ENCODE measurements at regions not wholly inside any gene's neighbourhood (a gene's known extent, or its start where the extent isn't known, plus 50 kb on each side); places are given as distances from the start of the nearest gene placed in this dataset.

DNA sequence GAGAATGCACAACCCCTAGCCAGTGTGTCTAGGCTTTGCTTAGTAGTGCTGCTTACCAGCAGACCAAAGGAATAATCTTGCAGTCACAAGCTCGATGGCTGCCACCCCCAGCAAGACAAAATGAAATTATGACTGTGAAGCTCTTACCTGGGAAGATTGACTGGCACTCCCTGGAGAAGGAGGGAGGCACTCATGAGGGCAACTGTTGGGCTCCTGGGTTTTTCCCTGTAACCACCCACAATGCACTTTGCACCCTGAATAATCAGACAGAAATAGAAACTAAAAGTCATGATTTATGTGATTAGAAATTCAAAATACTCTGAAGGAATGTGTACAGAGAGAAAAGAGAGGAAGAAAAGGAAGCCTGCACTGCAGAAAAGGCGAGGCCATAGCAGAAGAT lies 144.3 kb upstream of the DGKB start:
- H3K27me3 ChIP-seq, result no peaks in the 10 kb centered on the region
- intact Hi-C loops (cut with DNase I; ENCODE audit: low total_unique reads), result no loop called here
- no peaks in the 10 kb centered on the region for H3K4me1 ChIP-seq
- H3K9me3 ChIP-seq, result no peaks in the 10 kb centered on the region
- TF ChIP-seq POLR2A (IDR thresholded peaks at IDR 0.05), result no peak
- TF ChIP-seq, protein P1, sequence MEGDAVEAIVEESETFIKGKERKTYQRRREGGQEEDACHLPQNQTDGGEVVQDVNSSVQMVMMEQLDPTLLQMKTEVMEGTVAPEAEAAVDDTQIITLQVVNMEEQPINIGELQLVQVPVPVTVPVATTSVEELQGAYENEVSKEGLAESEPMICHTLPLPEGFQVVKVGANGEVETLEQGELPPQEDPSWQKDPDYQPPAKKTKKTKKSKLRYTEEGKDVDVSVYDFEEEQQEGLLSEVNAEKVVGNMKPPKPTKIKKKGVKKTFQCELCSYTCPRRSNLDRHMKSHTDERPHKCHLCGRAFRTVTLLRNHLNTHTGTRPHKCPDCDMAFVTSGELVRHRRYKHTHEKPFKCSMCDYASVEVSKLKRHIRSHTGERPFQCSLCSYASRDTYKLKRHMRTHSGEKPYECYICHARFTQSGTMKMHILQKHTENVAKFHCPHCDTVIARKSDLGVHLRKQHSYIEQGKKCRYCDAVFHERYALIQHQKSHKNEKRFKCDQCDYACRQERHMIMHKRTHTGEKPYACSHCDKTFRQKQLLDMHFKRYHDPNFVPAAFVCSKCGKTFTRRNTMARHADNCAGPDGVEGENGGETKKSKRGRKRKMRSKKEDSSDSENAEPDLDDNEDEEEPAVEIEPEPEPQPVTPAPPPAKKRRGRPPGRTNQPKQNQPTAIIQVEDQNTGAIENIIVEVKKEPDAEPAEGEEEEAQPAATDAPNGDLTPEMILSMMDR (IDR thresholded peaks at IDR 0.05), result no peak
- H3K27ac ChIP-seq, result no peak overlapping the region
- no peak for DNase-seq
- 73 to 83% methylated on average over 2 of the region's 2 CpGs for WGBS, 2 donors
- no peaks in the 10 kb centered on the region for H3K36me3 ChIP-seq (ENCODE audit: low read depth, missing control alignments)
- no peak overlapping the region for H3K4me3 ChIP-seq

DNA sequence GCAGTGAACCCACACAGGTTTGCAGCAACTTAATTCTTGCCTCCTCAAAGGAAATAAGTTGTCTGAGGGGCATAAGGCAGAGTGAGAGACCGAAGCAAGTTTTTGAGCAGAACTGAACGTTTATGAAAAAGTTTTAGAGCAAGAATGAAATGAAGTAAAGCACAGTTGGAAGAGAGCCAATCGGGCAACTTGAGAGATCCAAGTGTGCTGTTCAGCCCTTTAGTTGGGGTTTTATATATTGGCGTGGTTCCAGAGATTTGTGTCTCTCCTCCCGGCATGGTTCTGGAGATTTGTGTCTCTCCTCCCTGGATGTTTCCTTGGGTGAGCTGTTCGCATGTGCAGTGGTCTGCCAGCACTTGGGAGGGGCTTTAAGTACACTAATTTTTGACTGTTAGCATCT lies 141.4 kb upstream of the DGKB start:
- Histone ChIP-seq H3K4me1 (no peaks in the 10 kb centered on the region), H3K4me3 (no peak overlapping the region), H3K9me3 (no peaks in the 10 kb centered on the region), H3K27ac (no peak overlapping the region), H3K27me3 (no peaks in the 10 kb centered on the region), H3K36me3 (ENCODE audit: low read depth, missing control alignments) (no peaks in the 10 kb centered on the region)
- intact Hi-C loops (cut with DNase I; ENCODE audit: low total_unique reads), result no loop called here
- DNase-seq, result no peak
- TF ChIP-seq, protein P1 (IDR thresholded peaks at IDR 0.05), result no peak
- no peak for TF ChIP-seq POLR2A (IDR thresholded peaks at IDR 0.05)
- WGBS, 2 donors, result 74 to 75% methylated on average over 6 of the region's 6 CpGs

DNA sequence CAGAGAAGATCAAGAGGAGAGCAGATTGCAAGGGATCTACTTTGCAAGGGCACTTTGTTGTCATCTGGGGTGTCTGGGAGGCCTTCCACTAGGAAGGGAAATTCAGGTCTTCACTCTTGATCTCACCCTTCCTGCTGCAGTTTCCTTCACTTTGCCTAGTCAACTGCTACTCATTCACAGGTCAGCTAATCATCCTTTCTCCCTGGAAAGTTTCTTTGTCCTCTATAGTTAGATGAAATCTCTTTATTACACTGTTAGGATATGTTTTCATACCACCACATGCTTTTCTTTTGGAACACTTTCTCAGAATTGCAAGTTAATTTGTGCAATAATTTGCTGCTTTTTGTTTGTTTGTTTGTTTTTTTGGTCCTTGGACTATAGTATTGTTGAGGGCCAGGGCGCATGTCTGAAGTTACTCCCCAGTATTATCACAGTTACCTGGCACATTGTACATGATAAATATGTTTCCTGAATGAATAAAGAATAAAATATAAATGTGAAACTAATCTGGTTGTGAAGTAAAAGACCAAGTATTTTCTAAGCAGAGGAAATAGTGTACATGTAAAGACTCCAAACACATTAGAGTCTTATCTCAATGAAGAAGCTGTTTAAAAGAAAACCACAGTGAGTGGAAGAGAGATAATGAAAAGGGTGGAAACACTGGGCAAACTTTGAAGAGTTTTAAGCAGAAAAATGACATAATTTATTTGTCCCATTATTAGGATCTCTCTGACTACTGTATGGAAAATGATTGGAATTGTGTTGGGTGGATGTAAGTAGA lies 139.9 kb upstream of the DGKB start:
- no peak for DNase-seq
- H3K36me3 ChIP-seq (ENCODE audit: low read depth, missing control alignments), result no peaks in the 10 kb centered on the region
- intact Hi-C loops (cut with DNase I; ENCODE audit: low total_unique reads), result no loop called here
- no peaks in the 10 kb centered on the region for H3K9me3 ChIP-seq
- H3K27ac ChIP-seq, result no peak overlapping the region
- no peaks in the 10 kb centered on the region for H3K4me1 ChIP-seq
- no peak for TF ChIP-seq POLR2A (IDR thresholded peaks at IDR 0.05)
- TF ChIP-seq, protein P1 (IDR thresholded peaks at IDR 0.05), result no peak
- no peaks in the 10 kb centered on the region for H3K27me3 ChIP-seq
- no peak overlapping the region for H3K4me3 ChIP-seq
- WGBS, 2 donors, result 65 to 85% methylated on average over 1 of the region's 1 CpG

DNA sequence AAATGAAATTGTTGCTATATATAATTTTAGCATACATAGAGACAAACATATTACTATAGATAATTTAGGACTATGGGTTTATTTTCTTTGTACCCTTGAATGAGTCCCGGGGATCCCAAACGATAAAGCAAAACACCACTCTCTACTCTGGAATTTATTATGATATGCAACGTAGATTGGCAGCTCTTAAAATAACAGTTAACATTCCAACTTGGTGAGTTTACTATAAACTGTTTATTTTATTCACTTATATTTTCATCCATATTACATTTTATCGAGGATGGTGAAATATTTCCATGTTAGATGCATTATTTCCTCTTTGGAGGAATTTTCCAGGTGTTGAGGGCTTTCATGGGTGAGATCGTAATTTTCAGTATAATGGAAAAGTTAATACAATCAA lies 138.7 kb upstream of the DGKB start:
- Histone ChIP-seq H3K4me3 (no peak overlapping the region), H3K9me3 (no peaks in the 10 kb centered on the region), H3K27me3 (no peaks in the 10 kb centered on the region), H3K27ac (no peak overlapping the region), H3K4me1 (no peaks in the 10 kb centered on the region), H3K36me3 (ENCODE audit: low read depth, missing control alignments) (no peaks in the 10 kb centered on the region)
- no peak for DNase-seq
- 89 to 92% methylated on average over 5 of the region's 5 CpGs for WGBS, 2 donors
- TF ChIP-seq, protein P1 (IDR thresholded peaks at IDR 0.05), result no peak
- no peak for TF ChIP-seq POLR2A (IDR thresholded peaks at IDR 0.05)
- intact Hi-C loops (cut with DNase I; ENCODE audit: low total_unique reads), result no loop called here

DNA sequence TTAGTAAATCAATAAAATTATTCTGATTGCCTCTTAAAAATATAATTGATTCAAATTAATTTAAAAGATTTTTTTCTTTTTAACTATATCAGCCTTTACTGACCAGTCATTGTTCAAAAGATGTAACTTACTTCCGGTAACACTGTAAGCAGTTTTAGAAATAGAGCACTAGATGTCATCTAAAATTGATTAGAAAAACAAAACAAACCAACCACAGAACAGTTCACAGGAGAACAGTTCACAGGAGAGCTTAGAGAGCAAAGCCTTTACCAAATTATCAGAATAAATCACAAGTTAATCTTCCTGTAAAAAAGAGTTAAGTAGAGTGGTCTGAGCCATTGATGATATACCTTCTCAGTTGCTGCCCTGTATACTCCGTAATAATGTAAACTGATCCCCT lies 133.3 kb upstream of the DGKB start:
- Histone ChIP-seq H3K27ac (no peak overlapping the region), H3K9me3 (no peaks in the 10 kb centered on the region), H3K4me1 (no peaks in the 10 kb centered on the region), H3K4me3 (no peak overlapping the region), H3K36me3 (ENCODE audit: low read depth, missing control alignments) (no peaks in the 10 kb centered on the region), H3K27me3 (no peaks in the 10 kb centered on the region)
- no peak for TF ChIP-seq POLR2A (IDR thresholded peaks at IDR 0.05)
- TF ChIP-seq, protein P1 (IDR thresholded peaks at IDR 0.05), result no peak
- DNase-seq, result no peak
- intact Hi-C loops (cut with DNase I; ENCODE audit: low total_unique reads), result no loop called here
- 92 to 94% methylated on average over 2 of the region's 2 CpGs for WGBS, 2 donors
